GM19351 (cell line): ENCODE measurements at regions not wholly inside any gene's neighbourhood (a gene's known extent, or its start where the extent isn't known, plus 50 kb on each side); places are given as distances from the start of the nearest gene placed in this dataset.
"Not testable (repeated sequence)": the region's sequence is repeated elsewhere in the genome, so short reads cannot be mapped to it uniquely, and the experiment has no call there.

Source experiments
- ATAC-seq: cut with Tn5 transposase; IDR thresholded peaks from one replicate; pipeline ENCODE4 v1.9.1; 2021; ENCODE audit warnings: mild to moderate bottlenecking, moderate library complexity; ENCODE audit not compliant: unreplicated experiment

GRCh38 chr11:43194459-43194858, 117.3 kb upstream of the API5 start:
- not testable (repeated sequence) for ATAC-seq

- no peak for ATAC-seq
Observed at GRCh38 chr11:43197379-43197778, 114.4 kb upstream of the API5 start.

DNA sequence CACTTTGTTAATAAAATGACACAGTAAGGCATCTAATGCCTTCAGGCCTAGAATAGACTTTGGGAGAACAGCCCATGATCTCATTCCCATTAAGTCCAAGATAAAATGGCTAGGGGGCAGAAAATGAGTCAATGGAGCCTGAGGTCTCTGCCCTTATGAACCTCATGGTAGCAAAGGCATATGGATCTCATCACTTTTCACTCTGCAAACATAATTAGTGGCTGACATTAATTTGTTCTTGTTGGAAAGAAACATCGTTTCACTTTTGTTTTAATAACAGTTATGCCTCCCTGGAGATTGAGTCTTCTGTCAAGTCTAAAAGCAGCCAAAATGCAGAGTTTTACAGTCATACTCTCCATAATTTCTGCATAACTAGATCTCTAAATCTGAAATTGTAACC, 111.8 kb upstream of the API5 start:
- no peak for ATAC-seq

- ATAC-seq = no peak
Observed at GRCh38 chr11:43212279-43212678, 99.5 kb upstream of the API5 start.

GRCh38 chr11:43214471-43214870, 97.3 kb upstream of the API5 start:
- ATAC-seq = no peak

DNA sequence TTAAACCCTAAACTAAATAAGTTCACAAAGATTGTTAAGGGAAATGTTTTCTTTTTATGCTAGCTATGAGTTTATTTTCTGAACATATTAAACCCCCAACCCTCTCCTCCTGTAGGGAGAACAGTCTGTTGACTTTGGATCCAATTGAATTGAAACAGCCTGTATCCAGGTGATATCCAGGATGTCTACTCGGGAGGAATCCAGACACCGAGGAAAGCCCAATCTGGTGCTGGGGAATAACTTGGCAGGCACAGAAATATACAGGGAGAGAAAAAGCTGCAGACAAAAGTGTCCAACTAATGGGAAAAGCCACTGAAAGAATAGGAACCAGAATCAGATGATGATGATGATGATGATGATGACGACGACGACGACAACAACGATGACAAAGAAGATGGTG, 93.9 kb upstream of the API5 start:
- ATAC-seq = no peak

DNA sequence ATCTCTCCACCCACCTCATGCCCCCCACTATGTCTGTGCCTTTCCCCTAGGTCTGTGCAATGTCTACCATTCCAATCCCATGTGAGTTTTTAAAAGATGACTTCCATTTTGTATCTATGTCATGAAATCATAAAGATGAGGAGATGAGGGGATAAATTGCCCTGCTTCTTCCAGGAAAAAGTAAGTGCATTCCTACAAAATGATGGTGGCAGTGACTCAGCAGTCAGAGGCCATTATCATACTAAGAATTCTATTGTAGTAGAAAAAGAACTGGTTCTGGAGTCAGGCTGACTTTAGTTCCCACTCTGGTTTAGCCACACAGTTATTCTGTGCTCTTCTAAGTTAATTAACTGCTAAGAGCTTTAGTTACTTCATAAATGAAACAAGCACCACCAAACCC, 89.6 kb upstream of the API5 start:
- no peak for ATAC-seq

DNA sequence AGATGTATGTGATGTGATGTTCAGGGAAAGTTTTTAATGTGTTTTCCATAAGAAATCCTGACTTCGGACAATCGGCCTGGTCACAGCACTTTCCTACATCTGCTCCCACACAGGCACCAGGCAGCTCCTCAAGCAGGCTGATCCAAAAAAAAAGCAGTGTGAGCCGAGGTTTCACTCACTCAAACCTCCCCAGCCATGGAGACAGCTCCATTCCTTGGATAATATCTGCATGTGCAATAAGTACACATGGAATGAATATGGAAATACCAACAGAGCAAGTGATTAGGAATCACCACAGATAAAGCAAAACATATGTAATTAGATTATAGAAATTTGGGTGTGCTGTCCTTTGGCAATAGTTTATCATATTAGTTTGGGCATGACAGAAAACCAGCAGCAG, 88.8 kb upstream of the API5 start:
- ATAC-seq = no peak

DNA sequence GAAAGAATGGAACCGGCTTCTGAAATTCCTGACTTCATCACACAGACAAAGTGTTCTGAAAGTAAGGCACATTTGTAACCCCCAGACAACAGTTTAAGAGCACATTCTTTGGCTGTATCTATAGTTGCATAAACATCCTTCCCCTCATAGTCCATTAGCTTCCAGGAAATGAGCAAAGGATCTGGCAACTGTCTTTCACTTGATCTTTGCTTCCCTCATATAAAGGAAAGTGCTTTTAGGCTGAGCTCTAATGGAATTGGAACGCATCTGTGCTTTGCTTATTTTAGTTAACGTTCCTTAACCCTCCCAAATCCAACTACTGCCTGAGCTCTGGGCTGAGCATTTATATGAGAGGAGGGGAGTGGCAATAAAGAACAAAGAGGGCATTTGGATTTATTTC, 76.9 kb upstream of the API5 start:
- no peak for ATAC-seq

GRCh38 chr11:43238341-43238740, 73.5 kb upstream of the API5 start:
- ATAC-seq = no peak

DNA sequence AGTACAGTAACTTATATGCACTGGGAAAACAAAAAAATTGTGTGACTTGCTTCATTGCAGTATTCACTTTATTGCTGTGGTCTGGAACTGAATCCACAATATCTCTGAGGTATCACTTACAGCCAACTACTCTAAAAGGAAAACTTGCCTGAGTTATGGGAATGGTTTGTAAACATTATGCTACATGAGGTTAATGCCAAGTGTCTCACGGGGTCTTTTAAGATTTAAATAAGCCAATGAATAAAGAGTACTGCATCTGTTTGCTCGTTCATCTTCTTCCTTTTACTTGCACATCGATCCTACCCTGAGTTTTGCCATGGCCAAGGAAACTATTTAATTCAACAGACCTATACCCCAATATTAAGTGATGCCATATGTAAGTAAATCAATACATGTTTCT, 72.0 kb upstream of the API5 start:
- no peak for ATAC-seq

GRCh38 chr11:43242401-43242800, 69.4 kb upstream of the API5 start:
- ATAC-seq = no peak

GRCh38 chr11:43243927-43244326, 67.9 kb upstream of the API5 start:
- ATAC-seq = no peak

DNA sequence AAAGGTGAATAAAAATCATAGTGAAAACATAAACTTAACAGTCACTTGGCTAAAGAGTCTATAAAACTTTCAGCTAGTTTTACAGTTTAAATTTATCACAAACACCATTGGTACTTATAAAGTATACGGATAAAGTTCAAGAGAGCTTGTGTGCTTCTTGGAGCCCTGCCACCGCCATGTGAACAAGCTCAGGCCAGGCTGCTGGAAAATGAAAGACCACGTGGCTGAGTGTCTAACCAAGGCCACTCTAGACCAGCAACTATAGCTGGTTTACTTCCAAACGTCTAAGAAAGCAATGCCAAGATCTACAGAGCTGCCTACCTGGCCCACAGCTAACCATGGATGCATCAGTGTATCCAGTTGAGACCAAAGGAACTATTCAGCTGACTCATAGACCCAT, 66.3 kb upstream of the API5 start:
- ATAC-seq = no peak

DNA sequence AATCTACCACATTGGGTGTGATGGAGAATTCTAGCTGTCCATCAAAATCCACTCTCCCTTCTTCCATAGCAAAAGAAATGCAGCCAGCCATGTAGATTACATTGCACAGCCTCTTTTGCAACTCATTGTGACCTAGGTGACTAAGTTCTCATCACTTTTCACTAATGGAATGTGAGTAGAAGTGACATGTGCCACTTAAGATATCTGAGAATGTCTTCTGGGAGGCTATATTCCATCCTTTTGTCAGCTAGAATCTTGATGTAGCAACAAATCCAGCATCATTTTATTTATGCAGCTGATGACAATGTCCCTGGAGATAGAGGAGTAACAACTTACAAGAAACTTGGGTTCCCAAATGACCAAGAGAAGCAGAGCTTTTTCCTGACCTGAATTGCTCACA, 61.5 kb upstream of the API5 start:
- ATAC-seq = no peak

DNA sequence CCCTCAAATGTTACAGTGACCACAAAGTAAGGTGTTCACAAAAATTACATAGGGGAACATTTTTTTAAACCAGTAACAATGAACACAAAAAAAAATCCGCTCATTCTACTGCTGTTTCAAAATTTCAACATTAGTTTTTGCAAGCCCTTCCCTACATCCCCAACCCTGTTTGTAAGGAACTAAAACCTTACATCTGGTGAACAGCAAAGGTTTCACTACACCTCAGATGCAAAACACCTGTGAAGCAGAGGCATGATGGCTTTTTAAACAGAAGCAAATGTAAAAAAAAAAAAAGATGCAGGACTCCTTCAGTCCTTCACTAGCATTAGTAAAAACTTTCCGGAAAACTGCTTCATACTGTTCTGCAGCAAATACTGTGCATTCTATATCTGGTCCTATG, 50.0 kb upstream of the API5 start:
- ATAC-seq = no peak
